ENCODE measurements at regions not wholly inside any gene's neighbourhood (a gene's known extent, or its start where the extent isn't known, plus 50 kb on each side); places are given as distances from the start of the nearest gene placed in this dataset.
"Not testable (repeated sequence)": the region's sequence is repeated elsewhere in the genome, so short reads cannot be mapped to it uniquely, and the experiment has no call there.

DNA sequence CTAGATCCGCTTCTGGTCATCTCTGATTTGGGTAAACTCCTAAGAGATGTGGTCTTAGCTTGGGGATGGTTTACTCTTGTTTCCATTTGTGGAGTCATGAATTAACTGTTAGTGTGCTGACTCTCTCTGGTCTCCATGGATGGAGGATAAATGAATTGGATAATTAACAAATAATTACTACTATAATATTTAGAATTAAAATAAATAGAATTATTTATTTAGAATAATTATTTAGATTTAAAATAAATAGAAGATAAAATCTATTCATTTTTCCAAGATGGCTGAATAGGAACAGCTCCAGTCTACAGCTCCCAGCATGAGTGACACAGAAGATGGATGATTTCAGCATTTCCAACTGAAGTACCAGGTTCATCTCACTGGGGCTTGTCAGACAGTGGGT lies 1587.4 kb upstream of the AGA start:
- WGBS, 4 donors, result 38 to 82% (median 72%) methylated on average over 1 of the region's 1 CpG
- DNase-seq, result no peak
- H3K4me1 ChIP-seq, result no peaks in the 10 kb centered on the region
- H3K9me3 ChIP-seq, result peaks cover 0 to 6% (median 0%) of the 10 kb centered on the region in 12 donors
- no peak for ATAC-seq
- H3K4me3 ChIP-seq, result no peak overlapping the region
- H3K27ac ChIP-seq, result no peak overlapping the region
- H3K36me3 ChIP-seq, result no peaks in the 10 kb centered on the region
- no peak for TF ChIP-seq POLR2A (IDR thresholded peaks at IDR 0.05)
- TF ChIP-seq, protein P1, sequence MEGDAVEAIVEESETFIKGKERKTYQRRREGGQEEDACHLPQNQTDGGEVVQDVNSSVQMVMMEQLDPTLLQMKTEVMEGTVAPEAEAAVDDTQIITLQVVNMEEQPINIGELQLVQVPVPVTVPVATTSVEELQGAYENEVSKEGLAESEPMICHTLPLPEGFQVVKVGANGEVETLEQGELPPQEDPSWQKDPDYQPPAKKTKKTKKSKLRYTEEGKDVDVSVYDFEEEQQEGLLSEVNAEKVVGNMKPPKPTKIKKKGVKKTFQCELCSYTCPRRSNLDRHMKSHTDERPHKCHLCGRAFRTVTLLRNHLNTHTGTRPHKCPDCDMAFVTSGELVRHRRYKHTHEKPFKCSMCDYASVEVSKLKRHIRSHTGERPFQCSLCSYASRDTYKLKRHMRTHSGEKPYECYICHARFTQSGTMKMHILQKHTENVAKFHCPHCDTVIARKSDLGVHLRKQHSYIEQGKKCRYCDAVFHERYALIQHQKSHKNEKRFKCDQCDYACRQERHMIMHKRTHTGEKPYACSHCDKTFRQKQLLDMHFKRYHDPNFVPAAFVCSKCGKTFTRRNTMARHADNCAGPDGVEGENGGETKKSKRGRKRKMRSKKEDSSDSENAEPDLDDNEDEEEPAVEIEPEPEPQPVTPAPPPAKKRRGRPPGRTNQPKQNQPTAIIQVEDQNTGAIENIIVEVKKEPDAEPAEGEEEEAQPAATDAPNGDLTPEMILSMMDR (IDR thresholded peaks at IDR 0.05), result no peak
- intact Hi-C loops (cut with DNase I), result no loop called here
- no peaks in the 10 kb centered on the region for H3K27me3 ChIP-seq

DNA sequence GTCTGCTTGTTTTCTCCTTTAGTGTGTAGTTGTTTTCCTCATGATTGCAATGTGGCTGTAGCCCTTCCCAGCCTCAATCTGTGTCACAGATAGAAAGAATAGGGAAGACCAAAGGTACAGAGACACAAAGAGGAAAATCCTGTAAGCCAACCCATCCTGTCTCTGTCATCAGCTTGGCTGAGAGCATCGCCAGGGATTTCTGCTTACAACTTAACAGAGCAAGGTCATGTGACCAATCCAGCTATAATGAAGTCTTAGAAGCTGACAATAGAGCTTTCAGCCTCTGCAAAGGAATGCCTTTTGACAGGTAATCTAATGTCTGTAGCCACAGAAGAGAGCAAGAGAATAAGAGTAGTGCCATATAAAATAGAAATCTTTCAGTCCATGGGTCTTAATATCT lies 1598.0 kb upstream of the AGA start:
- H3K4me1 ChIP-seq, result no peaks in the 10 kb centered on the region
- ATAC-seq (no peak), DNase-seq (no peak)
- no peak overlapping the region for H3K4me3 ChIP-seq
- H3K36me3 ChIP-seq, result no peaks in the 10 kb centered on the region
- TF ChIP-seq, protein P1 (IDR thresholded peaks at IDR 0.05), result no peak
- TF ChIP-seq POLR2A (IDR thresholded peaks at IDR 0.05), result no peak
- no peaks in the 10 kb centered on the region for H3K27me3 ChIP-seq
- intact Hi-C loops (cut with DNase I), result no loop called here
- peaks cover 0 to 8% (median 0%) of the 10 kb centered on the region in 12 donors for H3K9me3 ChIP-seq
- WGBS, 4 donors, result 29 to 57% (median 38%) methylated on average over 1 of the region's 1 CpG
- no peak overlapping the region for H3K27ac ChIP-seq

DNA sequence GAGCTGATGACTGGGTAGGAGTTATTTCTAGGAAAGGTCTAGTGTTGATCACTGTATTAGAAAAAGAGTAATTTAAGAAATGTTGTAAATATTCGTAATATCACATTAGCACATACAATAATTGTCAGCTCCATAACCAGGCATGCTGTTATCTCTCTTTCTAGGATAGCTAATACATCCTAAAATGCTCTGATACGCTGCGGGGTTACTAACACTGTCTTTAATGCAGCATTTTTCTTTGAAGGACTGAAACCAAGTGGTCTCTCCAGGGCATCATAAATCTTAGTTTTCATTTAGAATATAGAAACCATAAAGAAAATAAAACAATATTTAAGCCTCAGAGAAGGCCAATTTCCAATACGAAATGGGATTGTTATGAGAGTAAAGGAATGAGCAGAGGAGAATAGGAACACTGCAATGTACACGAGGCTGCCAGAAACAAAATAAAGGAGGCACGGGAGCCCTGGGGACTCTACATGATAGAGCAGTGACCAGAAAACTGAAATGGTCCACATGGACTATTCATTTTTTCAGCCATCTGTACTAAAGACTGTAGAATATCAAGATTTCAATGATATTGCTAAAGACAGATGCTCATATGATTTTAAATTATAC lies 1606.7 kb upstream of the AGA start:
- Histone ChIP-seq H3K36me3 (no peaks in the 10 kb centered on the region), H3K4me1 (no peaks in the 10 kb centered on the region), H3K27ac (no peak overlapping the region), H3K4me3 (no peak overlapping the region), H3K27me3 (no peaks in the 10 kb centered on the region), H3K9me3 (peaks cover 0 to 11% (median 0%) of the 10 kb centered on the region in 12 donors)
- intact Hi-C loops (cut with DNase I), result no loop called here
- no peak for TF ChIP-seq POLR2A (IDR thresholded peaks at IDR 0.05)
- 58 to 65% (median 60%) methylated on average over 6 of the region's 6 CpGs for WGBS, 4 donors
- no peak for ATAC-seq
- no peak for DNase-seq

DNA sequence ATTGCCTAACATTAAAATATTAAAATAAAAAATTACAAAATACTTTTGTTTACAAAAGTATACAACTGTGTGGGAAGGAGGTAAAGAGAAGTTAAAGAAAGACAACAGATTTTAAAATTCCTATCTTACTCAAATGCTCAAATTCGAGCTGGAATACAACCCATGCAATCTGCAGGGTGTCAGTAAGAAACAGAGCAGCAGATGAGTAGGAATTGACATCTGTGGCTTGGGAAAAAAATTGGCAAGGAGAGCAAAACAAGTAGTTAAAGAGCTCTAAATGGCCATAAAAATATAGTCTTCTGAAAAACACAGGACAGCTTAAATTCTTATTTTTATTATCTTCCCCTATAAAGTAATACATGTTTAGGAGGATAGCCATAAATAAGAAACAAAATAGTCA lies 1609.0 kb upstream of the AGA start:
- 18 to 35% (median 29%) methylated on average over 1 of the region's 1 CpG for WGBS, 4 donors
- H3K4me1 ChIP-seq, result no peaks in the 10 kb centered on the region
- TF ChIP-seq, protein P1 (IDR thresholded peaks at IDR 0.05), result no peak
- no peak for TF ChIP-seq POLR2A (IDR thresholded peaks at IDR 0.05)
- H3K27me3 ChIP-seq, result no peaks in the 10 kb centered on the region
- intact Hi-C loops (cut with DNase I), result no loop called here
- H3K4me3 ChIP-seq, result no peak overlapping the region
- H3K9me3 ChIP-seq, result peaks cover 0 to 3% (median 0%) of the 10 kb centered on the region in 12 donors
- H3K27ac ChIP-seq, result no peak overlapping the region
- no peak for DNase-seq
- H3K36me3 ChIP-seq, result no peaks in the 10 kb centered on the region
- no peak for ATAC-seq

DNA sequence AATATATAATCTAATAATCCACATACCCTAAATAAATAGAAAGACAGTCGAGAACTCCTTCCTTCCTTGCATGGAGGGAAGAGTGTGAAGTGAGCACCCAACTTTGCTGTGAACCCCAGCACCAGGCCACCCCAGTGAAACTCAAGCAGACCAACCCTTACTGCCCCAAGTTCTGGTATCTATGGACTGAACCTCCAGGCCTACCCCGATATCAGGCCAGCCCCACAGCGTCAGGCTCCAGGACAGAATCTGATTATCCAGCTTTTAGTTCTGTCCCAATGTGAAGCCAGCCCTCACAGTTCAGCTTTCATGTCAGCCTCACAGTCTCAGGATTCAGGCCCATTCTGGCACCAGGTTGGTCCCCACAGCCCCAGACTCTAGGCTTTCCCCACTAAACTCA lies 1617.2 kb upstream of the AGA start:
- ATAC-seq, result no peak
- no peak overlapping the region for H3K4me3 ChIP-seq
- DNase-seq, result no peak
- H3K9me3 ChIP-seq, result peaks cover 0 to 4% (median 0%) of the 10 kb centered on the region in 12 donors
- no peaks in the 10 kb centered on the region for H3K27me3 ChIP-seq
- H3K4me1 ChIP-seq, result no peaks in the 10 kb centered on the region
- no peak overlapping the region for H3K27ac ChIP-seq
- TF ChIP-seq, protein P1 (IDR thresholded peaks at IDR 0.05), result no peak
- no peak for TF ChIP-seq POLR2A (IDR thresholded peaks at IDR 0.05)
- 80 to 86% (median 85%) methylated on average over 3 of the region's 3 CpGs for WGBS, 4 donors
- H3K36me3 ChIP-seq, result no peaks in the 10 kb centered on the region
- intact Hi-C loops (cut with DNase I), result no loop called here

DNA sequence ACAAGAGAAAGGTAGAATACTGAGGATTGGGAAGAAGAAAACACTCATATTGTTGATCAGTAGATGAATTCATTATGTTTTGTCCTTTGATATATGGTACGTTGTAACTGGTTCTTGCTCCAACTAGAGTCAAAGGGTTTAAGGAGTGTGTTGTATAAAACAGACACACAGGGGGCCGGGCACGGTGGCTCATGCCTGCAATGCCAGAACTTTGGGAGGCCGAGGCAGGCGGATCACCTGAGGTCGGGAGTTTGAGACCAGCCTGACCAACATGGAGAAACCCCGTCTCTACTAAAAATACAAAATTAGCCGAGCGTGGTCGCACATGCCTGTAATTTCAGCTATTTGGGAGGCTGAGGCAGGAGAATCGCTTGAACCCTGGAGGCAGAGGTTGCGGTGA lies 1624.0 kb upstream of the AGA start:
- WGBS, 4 donors, result 87 to 92% (median 90%) methylated on average over 12 of the region's 12 CpGs
- H3K27me3 ChIP-seq, result not testable (repeated sequence)

More for the DNA sequence above, 1624.0 kb upstream of the AGA start:
- H3K4me1 ChIP-seq; H3K4me3 ChIP-seq; ATAC-seq; intact Hi-C loops (cut with DNase I); DNase-seq; H3K36me3 ChIP-seq; H3K9me3 ChIP-seq; H3K27ac ChIP-seq: not testable (repeated sequence)

Measured in heart left ventricle (tissue), 16 donors.